HEK293 (cell line): ENCODE measurements at regions not wholly inside any gene's neighbourhood (a gene's known extent, or its start where the extent isn't known, plus 50 kb on each side); places are given as distances from the start of the nearest gene placed in this dataset.
"Not testable (repeated sequence)": the region's sequence is repeated elsewhere in the genome, so short reads cannot be mapped to it uniquely, and the experiment has no call there.

Source experiments
- CTCF ChIA-PET: fragments of 350-600 bp; formaldehyde crosslinking; extraction: SDS; loops from one replicate; lab custom pipeline; 2021; ENCODE audit warnings: antibody characterized with exemption; lab: Yijun Ruan, JAX
- POLR2A ChIA-PET: fragments of 300-600 bp; formaldehyde crosslinking; extraction: SDS; loops from one replicate; lab custom pipeline; 2020; ENCODE audit warnings: antibody characterized with exemption, inconsistent platforms; lab: Yijun Ruan, JAX
- H3K27ac ChIP-seq: fragments of 200-500 bp; sonication (Bioruptor generic); 2 replicates; pipeline ENCODE4 v1.5.1; 2014; ENCODE audit warnings: low read depth, low read length, control low read depth, inconsistent platforms; ENCODE audit errors: extremely low read depth
- H3K36me3 ChIP-seq, 2 experiments: fragments of 200-500 bp in 1 of 2; sonication (Bioruptor generic) in 1 of 2; 1 replicate in 1 of 2; 2 replicates in 1 of 2; pipeline ENCODE4 v1.5.1; 2014 to 2017; ENCODE audit warnings: inconsistent platforms in 2 of 2, low read length in 2 of 2; ENCODE audit not compliant: control insufficient read depth in 2 of 2, insufficient read depth in 1 of 2
- H3K4me1 ChIP-seq: fragments of 200-500 bp; sonication (Bioruptor generic); 2 replicates; pipeline ENCODE4 v1.5.1; 2014; ENCODE audit warnings: mild to moderate bottlenecking, low read length, inconsistent platforms; ENCODE audit not compliant: control insufficient read depth, insufficient read depth
- H3K4me3 ChIP-seq: 2 replicates; pipeline ENCODE4 v1.5.1; 2011; ENCODE audit warnings: low read depth, mild to moderate bottlenecking, control low read depth, low read length, moderate library complexity
- H3K9me3 ChIP-seq: fragments of 200-500 bp; sonication (Bioruptor generic); 2 replicates; pipeline ENCODE4 v1.5.1; 2014; ENCODE audit warnings: low read depth, low read length, inconsistent platforms; ENCODE audit not compliant: control insufficient read depth, insufficient read depth
- FEZF1 ChIP-seq: fragments of 450-650 bp; formaldehyde crosslinking; IDR thresholded peaks from 2 replicates; pipeline ENCODE4 v1.5.1; 2016; ENCODE audit warnings: missing biosample characterization, missing genetic modification characterization
- HOXD13 ChIP-seq: sonication (generic); formaldehyde crosslinking; IDR thresholded peaks from 2 replicates; pipeline ENCODE4 v1.8.0; 2022; ENCODE audit warnings: missing genetic modification reagents, borderline replicate concordance
- MZF1 ChIP-seq: fragments of 450-650 bp; formaldehyde crosslinking; IDR thresholded peaks from 2 replicates; pipeline ENCODE4 v1.5.1; 2017; ENCODE audit warnings: missing biosample characterization, missing genetic modification characterization, borderline replicate concordance
- TCF7L2 ChIP-seq: IDR thresholded peaks from 2 replicates; pipeline ENCODE4 v1.6.1; 2011; ENCODE audit warnings: low read depth, mild to moderate bottlenecking, inconsistent platforms, low read length, moderate library complexity, borderline replicate concordance
- ZBTB21 ChIP-seq: fragments of 450-650 bp; formaldehyde crosslinking; IDR thresholded peaks from 2 replicates; pipeline ENCODE4 v1.5.1; 2017; ENCODE audit warnings: missing biosample characterization, missing genetic modification characterization
- ZEB2 ChIP-seq: fragments of 450-650 bp; formaldehyde crosslinking; IDR thresholded peaks from 2 replicates; pipeline ENCODE4 v1.5.1; 2016; ENCODE audit warnings: missing biosample characterization, missing genetic modification characterization
- ZFP69B ChIP-seq: fragments of 450-650 bp; formaldehyde crosslinking; IDR thresholded peaks from 2 replicates; pipeline ENCODE4 v1.5.1; 2016; ENCODE audit warnings: missing biosample characterization, missing genetic modification characterization
- ZNF184 ChIP-seq: fragments of 450-650 bp; IDR thresholded peaks from 2 replicates; pipeline ENCODE4 v1.5.1; 2018; ENCODE audit warnings: missing biosample characterization, mild to moderate bottlenecking, missing genetic modification characterization
- ZNF292 ChIP-seq: fragments of 450-650 bp; formaldehyde crosslinking; IDR thresholded peaks from 2 replicates; pipeline ENCODE4 v1.5.1; 2016; ENCODE audit warnings: low read depth, missing biosample characterization, missing genetic modification characterization, borderline replicate concordance
- ZNF37A ChIP-seq: fragments of 450-650 bp; IDR thresholded peaks from 2 replicates; pipeline ENCODE4 v1.5.1; 2018; ENCODE audit warnings: missing biosample characterization, missing genetic modification characterization
- ZNF558 ChIP-seq: fragments of 450-650 bp; formaldehyde crosslinking; IDR thresholded peaks from 2 replicates; pipeline ENCODE4 v1.5.1; 2016; ENCODE audit warnings: missing biosample characterization, missing genetic modification characterization
- ZNF621 ChIP-seq: fragments of 450-650 bp; formaldehyde crosslinking; IDR thresholded peaks from 2 replicates; pipeline ENCODE4 v1.5.1; 2017; ENCODE audit warnings: missing biosample characterization, missing genetic modification characterization
- ZNF670 ChIP-seq: fragments of 450-650 bp; formaldehyde crosslinking; IDR thresholded peaks from 2 replicates; pipeline ENCODE4 v1.5.1; 2016; ENCODE audit warnings: missing biosample characterization, missing genetic modification characterization, low read depth
- ZNF701 ChIP-seq: fragments of 450-650 bp; formaldehyde crosslinking; IDR thresholded peaks from 2 replicates; pipeline ENCODE4 v1.5.1; 2016; ENCODE audit warnings: missing biosample characterization, missing genetic modification characterization
- TF ChIP-seq, protein P1 (sequence below): fragments of 450-650 bp; formaldehyde crosslinking; IDR thresholded peaks from 2 replicates; pipeline ENCODE4; 2016; ENCODE audit warnings: missing biosample characterization, missing genetic modification characterization
- TF ChIP-seq, protein P2 (sequence below): fragments of 450-650 bp; formaldehyde crosslinking; IDR thresholded peaks from 2 replicates; pipeline ENCODE4 v1.5.0; 2017; ENCODE audit warnings: missing biosample characterization, missing genetic modification characterization, borderline replicate concordance
- TF ChIP-seq, protein P3 (sequence below): fragments of 450-650 bp; formaldehyde crosslinking; IDR thresholded peaks from 2 replicates; pipeline ENCODE4 v1.5.1; 2016; ENCODE audit warnings: missing biosample characterization, missing genetic modification characterization

DNA sequence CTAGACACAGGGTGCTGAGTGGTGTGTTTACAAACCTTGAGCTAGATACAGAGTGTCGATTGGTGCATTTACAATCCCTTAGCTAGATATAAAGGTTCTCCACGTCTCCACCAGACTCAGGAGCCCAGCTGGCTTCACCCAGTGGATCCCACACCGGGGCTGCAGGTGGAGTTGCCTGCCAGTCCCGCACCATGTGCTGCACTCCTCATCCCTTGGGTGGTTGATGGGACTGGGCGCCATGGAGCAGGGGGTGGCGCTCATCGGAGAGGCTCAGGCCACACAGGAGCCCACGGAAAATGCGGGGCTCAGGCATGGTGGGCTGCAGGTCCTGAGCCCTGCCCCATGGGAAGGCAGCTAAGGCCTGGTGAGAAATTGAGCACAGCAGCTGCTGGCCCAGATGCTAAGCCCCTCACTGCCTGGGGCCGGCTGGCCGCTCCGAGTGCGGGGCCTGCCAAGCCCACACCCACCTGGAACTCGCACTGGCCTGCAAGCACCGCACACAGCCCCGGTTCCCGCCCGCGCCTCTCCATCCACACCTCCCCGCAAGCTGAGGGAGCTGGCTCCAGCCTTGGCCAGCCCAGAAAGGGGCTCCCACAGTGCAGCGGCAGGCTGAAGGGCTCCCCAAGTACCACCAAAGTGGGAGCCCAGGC lies 418.4 kb downstream of the KIF20B start:
- POLR2A ChIA-PET, H3K4me3 ChIP-seq, H3K27ac ChIP-seq, H3K9me3 ChIP-seq, CTCF ChIA-PET, H3K4me1 ChIP-seq, H3K36me3 ChIP-seq: not testable (repeated sequence)

DNA sequence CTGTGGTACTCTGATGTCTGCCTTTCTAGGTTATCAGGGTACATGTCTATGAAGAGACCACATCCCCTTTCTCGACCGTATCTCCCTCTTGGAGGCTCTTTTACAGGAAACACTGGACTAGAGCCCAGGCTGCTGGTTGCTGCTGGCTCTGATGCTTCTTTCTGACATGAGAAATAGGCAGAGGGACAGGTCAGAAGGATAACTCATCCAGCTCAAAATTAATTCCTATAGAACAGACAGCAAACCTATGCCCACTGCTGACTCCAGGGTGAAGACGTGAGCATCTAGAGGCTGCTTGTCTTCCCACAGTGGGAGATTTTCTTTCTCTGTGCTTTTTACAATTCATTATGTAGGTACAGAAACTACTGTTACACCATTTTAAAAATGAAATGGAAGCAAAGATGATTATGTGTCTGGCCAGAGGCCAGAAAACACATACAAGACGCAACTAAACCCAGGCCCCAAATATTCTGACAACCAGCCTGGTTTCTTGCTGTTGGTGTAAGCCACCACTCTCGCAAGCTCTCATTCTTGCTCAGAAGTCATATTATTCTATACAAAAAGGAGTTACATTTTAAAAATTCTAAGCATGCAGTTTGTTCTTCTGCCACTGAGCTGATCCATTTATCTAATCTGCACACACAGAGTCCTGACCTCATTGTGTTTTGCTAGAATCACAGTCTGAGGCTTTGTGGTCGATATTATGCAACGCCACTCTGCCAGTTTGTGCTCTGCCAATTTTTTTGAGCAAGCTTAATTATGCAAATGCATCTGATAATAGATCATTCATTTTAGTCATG lies 424.3 kb downstream of the KIF20B start:
- CTCF ChIA-PET = interaction anchor here (0.6 kb wide), 2 partner anchors 24 to 42 kb away, joined by 3 read pairs; no protein-coding TSS in a partner anchor
- H3K27ac ChIP-seq = no peak overlapping the region

DNA sequence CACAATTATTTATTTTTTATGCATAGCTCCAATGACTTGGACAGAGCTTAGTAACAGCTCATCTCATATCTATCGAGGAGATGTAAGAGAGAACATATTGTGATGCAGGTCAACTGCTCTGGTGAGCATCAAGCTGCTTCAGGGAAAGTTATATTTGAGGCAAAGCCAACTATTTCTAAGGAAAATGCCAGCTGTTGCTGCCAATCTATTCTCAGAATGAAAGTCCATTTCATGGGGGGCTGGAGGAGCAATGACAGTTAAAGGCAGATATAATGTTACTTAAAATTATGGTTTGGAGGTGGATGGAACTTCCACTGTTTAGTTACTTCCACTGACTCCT lies 424.8 kb downstream of the KIF20B start:
- no peaks in the 10 kb centered on the region for H3K4me1 ChIP-seq
- no peak overlapping the region for H3K27ac ChIP-seq
- POLR2A ChIA-PET = no interaction called here
- H3K4me3 ChIP-seq = no peak overlapping the region
- TF ChIP-seq, protein P1, sequence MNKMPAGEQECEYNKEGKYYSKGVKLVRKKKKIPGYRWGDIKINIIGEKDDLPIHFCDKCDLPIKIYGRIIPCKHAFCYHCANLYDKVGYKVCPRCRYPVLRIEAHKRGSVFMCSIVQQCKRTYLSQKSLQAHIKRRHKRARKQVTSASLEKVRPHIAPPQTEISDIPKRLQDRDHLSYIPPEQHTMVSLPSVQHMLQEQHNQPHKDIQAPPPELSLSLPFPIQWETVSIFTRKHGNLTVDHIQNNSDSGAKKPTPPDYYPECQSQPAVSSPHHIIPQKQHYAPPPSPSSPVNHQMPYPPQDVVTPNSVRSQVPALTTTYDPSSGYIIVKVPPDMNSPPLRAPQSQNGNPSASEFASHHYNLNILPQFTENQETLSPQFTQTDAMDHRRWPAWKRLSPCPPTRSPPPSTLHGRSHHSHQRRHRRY (tag by site-specific recombination) = no peak
- no peak for TF ChIP-seq ZBTB21
- TF ChIP-seq ZNF558 (tag by site-specific recombination) = no peak
- no peak for TF ChIP-seq ZNF184 (tag by site-specific recombination)
- TF ChIP-seq HOXD13 (CRISPR knock-in tag) = no peak
- no peak for TF ChIP-seq TCF7L2
- TF ChIP-seq, protein P2, sequence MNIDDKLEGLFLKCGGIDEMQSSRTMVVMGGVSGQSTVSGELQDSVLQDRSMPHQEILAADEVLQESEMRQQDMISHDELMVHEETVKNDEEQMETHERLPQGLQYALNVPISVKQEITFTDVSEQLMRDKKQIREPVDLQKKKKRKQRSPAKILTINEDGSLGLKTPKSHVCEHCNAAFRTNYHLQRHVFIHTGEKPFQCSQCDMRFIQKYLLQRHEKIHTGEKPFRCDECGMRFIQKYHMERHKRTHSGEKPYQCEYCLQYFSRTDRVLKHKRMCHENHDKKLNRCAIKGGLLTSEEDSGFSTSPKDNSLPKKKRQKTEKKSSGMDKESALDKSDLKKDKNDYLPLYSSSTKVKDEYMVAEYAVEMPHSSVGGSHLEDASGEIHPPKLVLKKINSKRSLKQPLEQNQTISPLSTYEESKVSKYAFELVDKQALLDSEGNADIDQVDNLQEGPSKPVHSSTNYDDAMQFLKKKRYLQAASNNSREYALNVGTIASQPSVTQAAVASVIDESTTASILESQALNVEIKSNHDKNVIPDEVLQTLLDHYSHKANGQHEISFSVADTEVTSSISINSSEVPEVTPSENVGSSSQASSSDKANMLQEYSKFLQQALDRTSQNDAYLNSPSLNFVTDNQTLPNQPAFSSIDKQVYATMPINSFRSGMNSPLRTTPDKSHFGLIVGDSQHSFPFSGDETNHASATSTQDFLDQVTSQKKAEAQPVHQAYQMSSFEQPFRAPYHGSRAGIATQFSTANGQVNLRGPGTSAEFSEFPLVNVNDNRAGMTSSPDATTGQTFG (tag by site-specific recombination) = no peak
- TF ChIP-seq ZNF37A (tag by site-specific recombination) = no peak
- TF ChIP-seq FEZF1 = no peak
- no peak for TF ChIP-seq MZF1 (tag by site-specific recombination)
- TF ChIP-seq, protein P3, sequence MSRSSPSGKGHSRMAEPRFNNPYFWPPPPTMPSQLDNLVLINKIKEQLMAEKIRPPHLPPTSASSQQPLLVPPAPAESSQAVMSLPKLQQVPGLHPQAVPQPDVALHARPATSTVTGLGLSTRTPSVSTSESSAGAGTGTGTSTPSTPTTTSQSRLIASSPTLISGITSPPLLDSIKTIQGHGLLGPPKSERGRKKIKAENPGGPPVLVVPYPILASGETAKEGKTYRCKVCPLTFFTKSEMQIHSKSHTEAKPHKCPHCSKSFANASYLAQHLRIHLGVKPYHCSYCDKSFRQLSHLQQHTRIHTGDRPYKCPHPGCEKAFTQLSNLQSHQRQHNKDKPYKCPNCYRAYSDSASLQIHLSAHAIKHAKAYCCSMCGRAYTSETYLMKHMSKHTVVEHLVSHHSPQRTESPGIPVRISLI (tag by site-specific recombination) = no peak
- no peak for TF ChIP-seq ZNF670 (tag by site-specific recombination)
- no peak for TF ChIP-seq ZNF621
- no peak for TF ChIP-seq ZFP69B (tag by site-specific recombination)
- no peak for TF ChIP-seq ZNF701 (tag by site-specific recombination)
- TF ChIP-seq ZNF292 = no peak
- no peaks in the 10 kb centered on the region for H3K36me3 ChIP-seq
- CTCF ChIA-PET = interaction anchor here (0.6 kb wide), 1 partner anchor 41 kb away, joined by 3 read pairs; no protein-coding TSS in a partner anchor
- H3K9me3 ChIP-seq = no peaks in the 10 kb centered on the region

More for the DNA sequence above, 424.3 kb downstream of the KIF20B start:
- no peak overlapping the region for H3K4me3 ChIP-seq
- H3K4me1 ChIP-seq = no peaks in the 10 kb centered on the region
- H3K36me3 ChIP-seq = no peaks in the 10 kb centered on the region
- TF ChIP-seq ZEB2 (tag by site-specific recombination) = no peak
- POLR2A ChIA-PET = no interaction called here
- no peaks in the 10 kb centered on the region for H3K9me3 ChIP-seq
